HG03139 (cell line): ENCODE measurements at regions not wholly inside any gene's neighbourhood (a gene's known extent, or its start where the extent isn't known, plus 50 kb on each side); places are given as distances from the start of the nearest gene placed in this dataset.

ENCODE experiments used
- ATAC-seq: cut with Tn5 transposase; IDR thresholded peaks from one replicate; pipeline ENCODE4 v1.9.1; 2021; ENCODE audit not compliant: unreplicated experiment

- no peak for ATAC-seq
Observed at GRCh38 chr6:151699719-151700118, 107.8 kb upstream of the ESR1 start.

- ATAC-seq: peak; percentile 60
Observed at GRCh38 chr6:151701911-151702562, 105.4 kb upstream of the ESR1 start.

- ATAC-seq: peak; percentile 33
Observed at GRCh38 chr6:151702851-151703658, 104.4 kb upstream of the ESR1 start.

- ATAC-seq: no peak
Observed at GRCh38 chr6:151704383-151704782, 103.1 kb upstream of the ESR1 start.

DNA sequence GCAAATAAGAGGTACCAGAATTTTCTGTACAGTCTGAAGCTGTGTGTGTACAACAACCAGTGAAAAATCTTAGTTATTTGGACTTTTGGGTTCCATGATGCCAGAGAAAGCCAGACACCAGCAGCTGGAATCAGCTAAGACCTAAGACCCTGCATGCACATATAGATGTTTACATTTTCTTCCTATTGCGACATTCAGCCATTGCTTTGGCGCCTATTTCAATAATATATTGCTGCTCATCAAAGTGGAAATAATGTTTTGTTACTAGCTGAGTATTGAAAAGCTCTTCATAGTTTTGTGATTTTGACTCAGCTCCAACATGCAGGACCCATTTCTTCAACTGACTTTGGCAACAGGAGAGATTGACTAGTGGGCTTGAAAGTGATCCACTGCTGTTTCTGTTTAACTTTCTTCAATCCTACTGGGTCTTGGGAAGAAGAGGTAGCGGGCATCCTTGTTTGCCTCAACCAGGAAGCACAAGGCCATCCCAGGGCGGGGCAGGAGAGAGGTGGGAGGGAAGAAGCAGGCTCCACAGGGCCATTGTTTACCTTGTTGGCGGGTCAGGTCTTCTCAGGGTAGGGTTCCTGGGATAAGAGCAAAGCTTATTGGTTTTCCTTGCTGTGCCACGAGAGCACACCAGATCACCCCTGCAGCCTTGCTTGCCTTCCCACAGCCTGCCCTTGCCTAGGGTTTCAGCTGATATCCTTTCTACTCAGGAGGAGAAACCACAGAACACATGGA lies 101.3 kb upstream of the ESR1 start:
- no peak for ATAC-seq

DNA sequence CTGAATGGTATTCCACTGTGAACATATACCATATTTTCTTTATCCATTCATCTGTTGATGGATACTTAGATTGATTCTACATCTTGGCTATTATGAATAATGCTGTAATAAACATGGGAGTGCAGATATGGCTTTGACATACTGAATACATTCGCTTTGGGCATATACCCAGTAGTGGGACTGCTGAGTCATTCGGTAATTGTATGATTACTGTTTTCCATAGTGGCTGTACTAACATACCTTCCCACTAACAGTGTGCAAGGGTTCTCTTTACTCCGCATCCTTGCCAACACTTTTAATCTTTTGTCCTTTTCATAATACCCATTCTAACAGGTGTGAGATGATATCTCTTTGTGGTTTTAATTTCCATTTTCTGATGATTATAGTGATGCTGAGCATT lies 98.2 kb upstream of the ESR1 start:
- no peak for ATAC-seq

DNA sequence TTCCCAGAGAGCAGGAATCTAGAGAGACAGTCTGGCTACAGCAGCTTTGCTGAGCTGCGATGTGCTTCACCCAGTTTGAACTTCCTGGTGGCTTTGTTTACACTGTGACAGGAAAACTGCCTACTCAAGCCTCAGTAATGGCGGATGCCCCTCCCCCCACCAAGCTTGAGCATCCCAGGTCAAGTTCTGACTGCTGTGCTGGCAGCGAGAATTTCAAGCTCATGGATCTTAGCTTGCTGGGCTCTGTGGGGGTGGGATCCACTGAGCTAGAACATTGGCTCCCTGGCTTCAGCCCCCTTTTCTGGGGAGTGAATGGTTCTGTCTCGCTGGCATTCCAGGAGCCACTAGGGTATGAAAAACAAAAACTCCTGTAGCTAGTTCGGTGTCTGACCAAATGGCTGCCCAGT lies 91.0 kb upstream of the ESR1 start:
- ATAC-seq: no peak

GRCh38 chr6:151719070-151719469 lies 88.4 kb upstream of the ESR1 start:
- ATAC-seq: no peak

- no peak for ATAC-seq
Observed at GRCh38 chr6:151721146-151721545, 86.3 kb upstream of the ESR1 start.

DNA sequence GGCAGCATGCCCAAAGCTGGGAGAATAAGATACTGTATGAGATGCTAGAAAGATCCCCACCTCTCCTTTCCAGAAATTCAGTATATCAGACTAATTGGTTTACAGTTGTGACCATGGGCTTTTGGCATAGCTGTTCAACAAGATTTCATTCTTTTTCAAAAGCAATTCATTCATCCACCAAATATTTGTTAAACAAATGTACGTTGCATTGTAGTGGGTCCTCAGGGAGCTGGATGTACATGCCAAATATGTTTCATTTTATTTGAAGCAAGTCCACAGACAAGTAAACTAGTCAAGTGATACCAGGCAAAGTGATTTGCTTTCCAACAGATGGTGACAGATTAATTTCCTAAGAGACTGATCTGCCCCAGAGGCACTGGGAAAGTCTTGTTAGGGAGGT lies 85.8 kb upstream of the ESR1 start:
- ATAC-seq: no peak

DNA sequence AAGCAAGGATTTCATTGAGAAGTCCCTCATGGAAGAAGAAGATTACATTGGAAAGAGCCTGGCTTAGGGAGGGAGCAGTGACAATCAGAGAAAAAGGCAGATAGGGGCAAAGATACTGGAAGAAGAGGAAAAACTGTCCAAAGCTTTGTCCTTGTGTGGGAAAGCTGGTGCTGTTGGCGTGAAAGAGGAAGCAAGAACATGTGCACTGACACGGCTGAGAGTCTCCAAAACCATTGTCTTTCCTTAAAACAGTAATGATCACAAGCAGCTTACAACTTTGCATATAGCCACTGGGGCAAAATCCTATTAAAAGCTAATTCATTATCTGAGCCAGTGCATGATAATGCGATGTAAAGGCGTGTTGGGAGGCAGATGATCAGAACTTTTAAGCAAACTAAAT lies 85.1 kb upstream of the ESR1 start:
- ATAC-seq: no peak

GRCh38 chr6:151723152-151723551 lies 84.3 kb upstream of the ESR1 start:
- ATAC-seq: peak; percentile 53

DNA sequence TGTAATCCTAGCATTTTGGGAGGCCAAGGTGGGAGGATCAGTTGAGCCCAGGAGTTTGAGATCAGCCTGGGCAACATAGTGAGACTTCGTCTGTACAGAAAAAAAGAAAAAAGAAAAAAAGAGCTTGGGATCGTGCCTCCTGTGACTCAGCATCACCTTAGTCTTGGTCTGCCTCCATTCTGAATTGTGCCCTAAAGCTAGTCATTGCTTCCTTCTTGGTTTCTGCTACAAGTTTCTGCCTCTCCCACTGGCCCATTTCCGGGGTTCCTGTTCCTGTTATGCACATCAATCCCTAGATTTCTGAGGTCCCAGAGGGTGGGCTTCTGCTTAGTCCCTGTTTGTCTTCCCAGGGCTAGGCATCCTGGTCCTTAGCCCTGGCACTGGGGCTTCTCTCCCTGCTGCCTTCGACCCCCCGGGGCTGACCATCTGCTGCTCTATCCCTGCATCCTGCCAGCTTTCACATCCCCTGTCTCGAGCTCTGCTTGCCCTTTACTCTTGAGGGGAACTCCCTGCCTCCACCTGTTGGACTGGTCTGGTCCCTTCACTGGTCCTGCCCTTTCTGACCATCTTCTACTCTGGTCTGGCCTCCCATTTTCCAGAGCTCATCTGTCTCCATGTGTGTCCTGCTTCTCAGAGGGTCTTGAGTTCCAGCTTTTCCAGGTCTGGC lies 77.5 kb upstream of the ESR1 start:
- no peak for ATAC-seq

GRCh38 chr6:151730496-151730870 lies 77.0 kb upstream of the ESR1 start:
- no peak for ATAC-seq

GRCh38 chr6:151731313-151731712 lies 76.2 kb upstream of the ESR1 start:
- no peak for ATAC-seq

GRCh38 chr6:151733680-151734320 lies 73.7 kb upstream of the ESR1 start:
- no peak for ATAC-seq

GRCh38 chr6:151738267-151738666 lies 69.2 kb upstream of the ESR1 start:
- no peak for ATAC-seq

DNA sequence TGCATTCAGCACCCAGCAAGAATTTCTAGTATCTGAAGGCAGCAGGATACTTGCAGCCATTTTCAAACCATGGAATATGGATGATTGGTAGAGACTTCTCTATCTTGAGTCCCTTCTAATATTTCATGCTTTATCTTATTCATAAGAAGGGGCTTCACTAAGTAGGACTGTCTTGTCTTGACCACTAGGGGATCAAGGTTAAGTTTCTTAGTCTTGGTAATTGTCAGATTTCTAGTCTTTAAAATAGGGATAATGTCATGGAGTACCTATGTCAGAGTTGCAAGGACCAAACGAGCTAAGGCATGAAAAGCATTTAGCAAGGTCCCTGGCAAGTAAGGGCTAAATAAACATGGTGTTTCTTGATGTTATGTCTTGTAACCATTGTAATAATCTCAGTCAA lies 68.5 kb upstream of the ESR1 start:
- no peak for ATAC-seq

DNA sequence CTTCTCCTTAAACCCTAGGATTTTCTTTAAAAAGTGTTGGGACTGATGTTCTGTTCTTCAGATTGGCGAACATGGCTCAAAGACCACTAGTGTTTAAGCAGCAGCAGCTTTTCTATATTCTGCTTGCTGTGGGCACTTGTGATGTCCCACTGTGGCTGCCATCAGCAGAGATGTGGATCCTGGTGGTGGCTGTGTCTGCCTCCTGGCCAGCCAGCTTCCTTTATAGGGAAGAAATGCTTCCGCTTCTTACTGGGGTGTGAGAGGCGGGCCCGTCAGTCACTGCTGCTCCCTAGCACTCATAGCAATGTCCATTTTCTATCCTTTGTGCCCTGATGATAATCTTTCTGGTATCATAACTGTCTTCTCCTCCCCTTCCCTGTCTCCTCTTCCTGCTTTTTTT lies 66.7 kb upstream of the ESR1 start:
- no peak for ATAC-seq

- ATAC-seq: no peak
Observed at GRCh38 chr6:151747896-151748295, 59.6 kb upstream of the ESR1 start.

GRCh38 chr6:151749341-151749740 lies 58.1 kb upstream of the ESR1 start:
- ATAC-seq: no peak
